ENCODE measurements at regions not wholly inside any gene's neighbourhood (a gene's known extent, or its start where the extent isn't known, plus 50 kb on each side); places are given as distances from the start of the nearest gene placed in this dataset.

DNA sequence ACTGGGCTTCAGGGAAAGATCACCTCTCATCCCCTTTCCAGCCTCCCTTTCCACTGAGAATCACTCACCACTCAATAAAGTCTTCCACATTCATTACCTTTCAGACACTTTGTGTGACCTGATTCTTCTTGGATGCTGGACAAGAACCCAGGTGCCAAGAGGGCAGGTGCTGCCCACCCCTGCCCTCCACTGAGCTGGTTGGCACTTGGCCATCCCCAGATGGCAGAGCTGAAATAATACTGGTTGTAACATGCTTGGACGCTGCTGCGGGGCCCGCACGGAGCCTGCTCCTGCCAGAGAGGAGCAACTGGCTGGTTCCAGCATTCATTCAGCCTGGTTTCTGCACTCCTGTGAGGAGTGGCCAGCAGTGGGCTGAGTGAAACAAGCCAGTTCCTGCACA is 386.7 kb upstream of the CCDC196 start:
- TF ChIP-seq POLR2A (IDR thresholded peaks at IDR 0.05; ENCODE audit: low read depth, low read length) (no peak), NFE2L2 (IDR thresholded peaks at IDR 0.05; ENCODE audit: low read depth, low read length) (no peak), CEBPB (IDR thresholded peaks at IDR 0.05; ENCODE audit: low read depth, low read length) (no peak), RAD21 (IDR thresholded peaks at IDR 0.05; ENCODE audit: low read length) (no peak)
- TF ChIP-seq, protein P1, sequence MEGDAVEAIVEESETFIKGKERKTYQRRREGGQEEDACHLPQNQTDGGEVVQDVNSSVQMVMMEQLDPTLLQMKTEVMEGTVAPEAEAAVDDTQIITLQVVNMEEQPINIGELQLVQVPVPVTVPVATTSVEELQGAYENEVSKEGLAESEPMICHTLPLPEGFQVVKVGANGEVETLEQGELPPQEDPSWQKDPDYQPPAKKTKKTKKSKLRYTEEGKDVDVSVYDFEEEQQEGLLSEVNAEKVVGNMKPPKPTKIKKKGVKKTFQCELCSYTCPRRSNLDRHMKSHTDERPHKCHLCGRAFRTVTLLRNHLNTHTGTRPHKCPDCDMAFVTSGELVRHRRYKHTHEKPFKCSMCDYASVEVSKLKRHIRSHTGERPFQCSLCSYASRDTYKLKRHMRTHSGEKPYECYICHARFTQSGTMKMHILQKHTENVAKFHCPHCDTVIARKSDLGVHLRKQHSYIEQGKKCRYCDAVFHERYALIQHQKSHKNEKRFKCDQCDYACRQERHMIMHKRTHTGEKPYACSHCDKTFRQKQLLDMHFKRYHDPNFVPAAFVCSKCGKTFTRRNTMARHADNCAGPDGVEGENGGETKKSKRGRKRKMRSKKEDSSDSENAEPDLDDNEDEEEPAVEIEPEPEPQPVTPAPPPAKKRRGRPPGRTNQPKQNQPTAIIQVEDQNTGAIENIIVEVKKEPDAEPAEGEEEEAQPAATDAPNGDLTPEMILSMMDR (conservative IDR thresholded peaks at IDR 0.05; ENCODE audit: low read depth, low read length): no peak
- TF ChIP-seq, protein P2, sequence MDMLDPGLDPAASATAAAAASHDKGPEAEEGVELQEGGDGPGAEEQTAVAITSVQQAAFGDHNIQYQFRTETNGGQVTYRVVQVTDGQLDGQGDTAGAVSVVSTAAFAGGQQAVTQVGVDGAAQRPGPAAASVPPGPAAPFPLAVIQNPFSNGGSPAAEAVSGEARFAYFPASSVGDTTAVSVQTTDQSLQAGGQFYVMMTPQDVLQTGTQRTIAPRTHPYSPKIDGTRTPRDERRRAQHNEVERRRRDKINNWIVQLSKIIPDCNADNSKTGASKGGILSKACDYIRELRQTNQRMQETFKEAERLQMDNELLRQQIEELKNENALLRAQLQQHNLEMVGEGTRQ (IDR thresholded peaks at IDR 0.05; ENCODE audit: low read depth, low read length): no peak
